Left renal cortex interstitium (tissue), 4 donors: ENCODE measurements at regions not wholly inside any gene's neighbourhood (a gene's known extent, or its start where the extent isn't known, plus 50 kb on each side); places are given as distances from the start of the nearest gene placed in this dataset.
"Not testable (repeated sequence)": the region's sequence is repeated elsewhere in the genome, so short reads cannot be mapped to it uniquely, and the experiment has no call there.

Experiments
- DNase-seq, 4 donors: peaks; one replicate each; pipeline ENCODE4 v3.0.0-alpha.2; 2013; ENCODE audit warnings: low read depth in 4 of 4, low spot score in 2 of 4, missing footprints in 1 of 4

DNA sequence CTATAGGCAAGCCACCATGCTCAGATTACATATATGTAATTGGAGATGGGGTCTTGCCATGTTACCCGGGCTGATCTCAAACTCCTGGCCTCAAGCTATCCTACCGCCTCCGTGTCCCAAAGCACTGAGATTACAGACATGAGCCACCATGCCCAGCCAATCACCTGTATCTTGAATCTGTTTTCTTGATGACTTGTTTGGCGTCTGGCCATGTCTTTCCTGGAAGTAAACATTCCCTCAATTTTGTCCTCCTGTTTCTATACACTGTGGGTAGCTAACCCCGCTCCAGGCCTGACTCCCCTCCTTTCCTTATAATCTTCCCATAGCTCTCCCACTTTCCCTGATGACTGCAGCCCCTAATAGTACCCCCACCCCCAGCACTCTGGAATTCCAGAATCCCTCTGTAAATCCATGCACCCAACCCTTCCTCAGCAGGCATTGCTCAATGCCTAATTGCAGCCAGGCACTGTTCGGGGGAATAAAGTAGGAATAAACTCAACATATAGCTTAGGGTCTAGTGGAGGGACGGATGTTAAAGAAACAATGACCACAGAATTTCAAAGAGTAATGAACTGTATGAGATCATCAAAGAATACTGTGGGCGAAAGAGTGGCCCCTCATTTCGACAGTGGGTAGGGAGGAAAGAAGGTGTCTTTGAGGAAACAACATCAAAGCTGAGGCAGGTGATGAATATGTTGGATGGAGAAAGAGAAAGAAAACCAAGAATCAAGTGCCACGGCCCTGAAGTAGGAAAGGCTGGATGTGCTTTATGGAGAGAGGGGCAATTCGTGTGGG, 161.5 kb downstream of the ADSS2 start:
- no peak for DNase-seq

GRCh38 chr1:244291236-244292201, 160.2 kb downstream of the ADSS2 start:
- DNase-seq = no peak

GRCh38 chr1:244294599-244295224, 157.0 kb downstream of the ADSS2 start:
- no peak for DNase-seq

- DNase-seq = no peak
Measured at GRCh38 chr1:244296003-244296402, 155.7 kb downstream of the ADSS2 start.

GRCh38 chr1:244296447-244296846, 155.3 kb downstream of the ADSS2 start:
- DNase-seq = no peak

- no peak for DNase-seq
Measured at GRCh38 chr1:244297087-244297486, 154.6 kb downstream of the ADSS2 start.

DNA sequence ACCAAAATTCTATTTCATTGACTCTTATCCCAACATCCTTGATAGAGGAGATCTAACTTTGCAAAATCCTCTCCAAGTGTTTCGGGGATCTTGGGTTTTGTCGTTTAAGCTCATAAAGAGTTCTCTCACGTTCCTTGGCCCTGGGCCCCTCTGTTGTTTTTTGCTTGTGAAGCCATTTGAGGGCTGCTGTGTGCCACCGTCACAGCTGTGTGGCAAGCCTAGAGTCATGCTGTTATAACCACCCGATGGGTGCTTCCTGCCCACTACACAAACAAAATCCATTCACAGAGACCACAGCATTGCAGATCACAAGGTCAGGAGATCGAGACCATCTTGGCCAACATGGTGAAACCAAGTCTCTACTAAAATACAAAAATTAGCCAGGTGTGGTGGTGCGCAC, 154.1 kb downstream of the ADSS2 start:
- DNase-seq = no peak

GRCh38 chr1:244300029-244300375, 151.7 kb downstream of the ADSS2 start:
- not testable (repeated sequence) for DNase-seq

DNA sequence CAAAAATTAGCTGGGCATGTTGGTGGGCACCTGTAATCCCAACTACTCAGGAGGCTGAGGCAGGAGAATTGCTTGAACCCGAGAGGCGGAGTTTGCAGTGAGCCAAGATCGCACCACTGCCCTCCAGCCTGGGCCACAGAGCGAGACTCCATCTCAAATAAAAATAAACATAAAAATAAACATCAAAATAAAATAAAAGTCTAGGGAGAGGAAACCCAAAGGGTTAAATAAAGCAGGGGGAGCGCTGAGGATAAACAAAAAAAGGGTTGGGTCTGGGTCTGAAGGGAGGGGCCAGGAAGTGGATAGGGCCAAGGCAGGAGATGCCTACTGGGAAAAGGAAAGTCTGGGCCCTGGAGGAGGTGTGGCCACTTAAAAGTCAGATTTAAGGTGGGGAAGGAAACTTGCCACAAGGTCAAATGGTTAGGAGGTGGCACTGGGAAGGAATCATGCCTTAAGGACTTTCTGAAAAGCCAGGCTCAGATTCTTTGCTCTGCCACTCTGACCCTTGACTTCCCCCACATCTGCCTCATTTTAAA, 150.0 kb downstream of the ADSS2 start:
- DNase-seq = no peak

- DNase-seq = no peak
Measured at GRCh38 chr1:244302876-244303609, 148.7 kb downstream of the ADSS2 start.

GRCh38 chr1:244303610-244303969, 148.1 kb downstream of the ADSS2 start:
- DNase-seq = no peak

GRCh38 chr1:244304156-244304555, 147.6 kb downstream of the ADSS2 start:
- no peak for DNase-seq

DNA sequence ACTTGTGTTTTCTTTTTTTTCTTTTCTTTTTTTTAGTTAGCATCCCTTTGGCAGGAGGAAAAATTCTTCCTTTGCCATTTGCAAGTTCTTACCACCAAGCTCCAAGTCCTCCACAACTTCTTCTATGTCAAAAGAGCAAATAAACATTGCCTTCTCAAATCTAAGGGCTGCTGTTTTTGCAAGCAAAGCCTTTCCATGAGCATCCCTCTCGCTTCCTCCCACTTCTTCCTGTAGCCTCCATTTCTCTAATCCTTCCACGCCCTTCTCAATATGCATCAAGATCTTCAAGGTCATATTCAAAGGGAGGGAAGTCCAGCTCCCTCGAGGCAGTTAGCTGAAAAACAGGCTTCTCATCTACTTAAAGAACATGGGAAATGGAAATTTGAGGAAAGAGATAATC, 147.1 kb downstream of the ADSS2 start:
- no peak for DNase-seq

GRCh38 chr1:244305776-244306341, 145.8 kb downstream of the ADSS2 start:
- no peak for DNase-seq

- no peak for DNase-seq
Measured at GRCh38 chr1:244306544-244306943, 145.2 kb downstream of the ADSS2 start.

GRCh38 chr1:244309191-244309590, 142.5 kb downstream of the ADSS2 start:
- DNase-seq = not testable (repeated sequence)

GRCh38 chr1:244311784-244312532, 139.8 kb downstream of the ADSS2 start:
- DNase-seq = no peak

- no peak for DNase-seq
Measured at GRCh38 chr1:244313346-244313745, 138.4 kb downstream of the ADSS2 start.

DNA sequence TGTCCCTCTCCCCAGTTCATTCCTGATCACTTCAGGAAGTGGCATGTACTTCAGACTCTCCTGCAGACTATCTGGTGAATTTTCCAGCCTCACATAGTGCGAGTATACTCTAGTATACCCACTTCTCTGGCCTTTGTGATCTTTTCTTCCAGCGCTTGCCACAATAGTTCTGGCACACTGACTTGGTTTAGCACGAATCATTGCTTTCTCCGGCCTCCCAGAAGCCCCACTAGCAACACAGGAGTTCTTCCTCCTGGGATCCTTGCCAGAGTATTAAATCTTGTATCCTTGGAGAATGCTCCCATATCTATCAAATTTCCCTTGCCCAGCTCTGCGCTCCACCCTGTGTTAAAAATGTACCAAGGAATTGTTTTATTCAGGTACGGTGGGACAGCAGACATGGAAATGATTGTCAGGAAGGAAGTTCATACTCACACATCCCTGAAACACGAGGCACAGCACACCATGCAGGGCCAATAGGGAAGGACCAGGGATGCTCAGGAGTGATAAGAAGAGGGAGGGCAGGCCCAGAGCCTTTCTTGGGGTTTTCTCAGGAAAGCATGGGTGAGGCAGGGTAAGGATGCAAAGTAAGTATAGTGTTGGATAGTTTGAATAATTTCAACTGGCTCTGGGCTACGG, 136.7 kb downstream of the ADSS2 start:
- DNase-seq = no peak
